Retina (tissue), 1 donor: ENCODE measurements at regions not wholly inside any gene's neighbourhood (a gene's known extent, or its start where the extent isn't known, plus 50 kb on each side); places are given as distances from the start of the nearest gene placed in this dataset.

ENCODE experiments used
- DNase-seq: peaks from one replicate; pipeline ENCODE4 v3.0.0-alpha.2; 2016

DNA sequence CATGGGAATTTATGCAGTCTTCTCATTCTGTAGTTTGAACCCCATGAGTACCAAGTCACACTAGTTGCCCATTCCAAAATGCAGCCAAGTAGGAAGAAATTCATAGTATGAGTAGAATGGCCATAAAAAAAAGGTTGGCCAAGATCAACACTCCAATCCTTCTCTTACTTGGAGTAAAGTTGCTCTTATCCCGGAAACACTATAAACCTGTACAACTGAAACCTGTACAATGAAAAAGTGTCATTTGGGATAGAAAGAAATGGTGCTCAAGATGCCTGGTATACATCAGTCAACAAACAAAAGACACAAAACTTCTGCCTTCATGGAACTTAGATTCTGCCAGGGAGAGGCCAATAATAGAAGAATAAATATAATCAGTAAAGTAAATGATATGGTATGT lies 325.0 kb downstream of the NFIB start:
- DNase-seq = no peak

DNA sequence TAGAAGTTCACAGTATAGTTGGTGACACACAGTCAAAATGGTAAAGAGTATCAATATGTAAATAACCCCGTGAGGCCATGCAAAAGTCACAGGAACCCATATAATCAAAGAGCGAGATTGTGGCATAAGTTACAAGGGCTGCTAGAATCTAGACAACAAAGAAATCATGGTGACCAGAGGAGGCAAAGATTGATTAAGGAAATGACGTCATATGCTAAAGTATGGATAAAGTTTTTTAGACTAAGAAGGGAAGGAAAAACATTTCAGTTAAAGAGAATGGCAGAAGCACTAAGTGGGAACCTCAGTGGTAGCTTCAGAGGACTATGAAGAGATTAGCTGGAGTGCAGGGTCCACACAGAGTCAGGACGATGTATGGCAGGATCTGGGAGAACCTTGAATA lies 330.3 kb downstream of the NFIB start:
- DNase-seq = no peak

DNA sequence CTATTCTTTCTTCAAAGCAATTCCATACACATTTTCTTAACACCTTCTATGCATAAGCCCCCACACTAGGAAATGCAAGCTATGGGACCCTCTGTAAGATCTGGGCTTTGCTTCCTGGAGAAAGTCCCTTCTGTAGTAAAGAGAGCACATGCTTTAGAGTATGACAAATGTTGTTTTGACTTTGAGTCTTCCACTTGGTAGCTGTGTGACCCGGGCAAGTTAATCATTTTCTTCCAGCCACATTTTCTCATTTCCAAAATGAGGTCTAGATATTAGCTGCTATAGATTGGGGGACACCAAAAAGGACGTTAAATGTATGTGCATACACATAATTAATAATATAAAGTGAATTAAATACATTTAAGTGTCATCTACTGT lies 334.0 kb downstream of the NFIB start:
- DNase-seq = no peak

DNA sequence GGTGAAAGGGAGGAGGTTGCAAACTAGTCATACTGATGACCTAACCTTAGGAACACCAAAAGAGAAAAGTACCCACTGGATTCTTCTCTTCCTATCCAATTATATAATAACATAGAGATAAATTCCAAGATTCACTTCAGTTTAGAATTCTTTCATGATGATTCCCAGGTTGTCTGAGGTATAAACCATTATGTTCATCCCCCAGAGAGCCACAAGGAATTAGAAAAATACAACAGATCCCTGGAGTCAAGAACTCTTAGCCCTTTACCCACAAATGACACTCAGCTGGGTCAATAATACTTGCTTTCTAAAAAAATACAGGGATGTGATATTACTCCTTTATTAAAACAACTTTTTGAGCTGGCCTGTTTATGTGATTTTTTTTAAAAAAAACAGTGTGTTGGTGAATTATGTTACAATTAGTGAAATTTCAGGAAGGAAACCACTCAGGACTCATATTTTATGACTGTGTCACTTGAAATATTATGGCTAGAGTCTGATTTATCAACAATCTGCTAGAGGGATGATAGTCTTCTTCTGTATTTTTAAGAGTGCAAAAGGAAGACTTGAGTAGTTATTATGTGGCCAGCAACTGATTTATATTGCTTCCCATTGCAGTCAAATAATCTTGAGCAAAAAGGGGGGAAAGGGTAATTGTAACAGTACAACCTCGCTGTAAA lies 338.2 kb downstream of the NFIB start:
- DNase-seq = no peak

DNA sequence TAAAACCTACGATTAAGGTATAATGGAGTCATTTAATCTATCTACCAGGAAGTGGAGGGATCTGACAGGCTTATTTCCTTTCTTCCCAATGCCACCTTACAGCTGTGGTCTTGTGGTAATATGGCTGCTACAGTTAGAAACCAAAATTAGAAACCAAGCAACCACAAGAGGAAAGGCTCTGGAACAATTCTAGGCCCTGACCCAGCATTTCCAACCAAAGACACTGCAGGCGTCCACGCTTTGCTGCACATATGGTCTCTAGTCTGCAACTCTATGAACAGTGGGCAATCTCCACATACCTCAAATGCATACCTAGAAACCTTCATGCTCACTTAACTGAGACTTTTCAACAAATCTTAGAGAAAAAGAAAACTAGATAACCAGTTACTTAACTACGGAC lies 339.1 kb downstream of the NFIB start:
- no peak for DNase-seq

DNA sequence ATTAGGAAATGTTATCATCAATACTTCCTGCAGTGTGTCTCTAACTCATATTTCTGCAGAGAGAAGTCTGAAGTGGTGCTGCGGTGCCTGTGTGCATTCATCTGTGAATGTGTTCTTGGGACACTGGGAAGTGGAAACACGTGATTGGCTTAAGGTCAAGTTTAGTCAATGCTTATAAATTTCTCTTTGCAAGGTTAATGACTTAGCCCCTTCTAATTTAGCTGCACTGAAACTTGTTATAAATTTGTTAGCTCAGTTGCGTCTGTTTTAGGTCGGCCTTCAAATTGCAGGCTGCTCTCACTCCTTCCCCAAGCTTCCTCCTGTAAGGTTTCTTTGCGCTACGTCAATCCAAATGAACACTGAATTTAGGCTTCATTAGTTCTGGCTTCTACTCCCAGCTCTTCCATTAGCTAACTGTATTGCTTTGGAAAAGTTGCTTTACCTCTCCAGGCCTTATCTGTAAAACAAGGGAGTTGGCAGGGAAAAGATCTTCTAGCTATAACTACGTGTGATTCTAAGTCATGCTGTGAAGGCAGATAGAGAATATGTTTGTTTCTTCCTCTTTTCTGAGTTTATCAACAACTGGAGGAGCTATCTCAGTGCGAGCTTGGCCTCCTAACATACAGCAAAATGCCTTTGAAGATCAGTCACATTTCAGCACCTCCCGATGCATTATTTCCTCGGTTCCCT lies 341.8 kb downstream of the NFIB start:
- peak; percentile 60 for DNase-seq

DNA sequence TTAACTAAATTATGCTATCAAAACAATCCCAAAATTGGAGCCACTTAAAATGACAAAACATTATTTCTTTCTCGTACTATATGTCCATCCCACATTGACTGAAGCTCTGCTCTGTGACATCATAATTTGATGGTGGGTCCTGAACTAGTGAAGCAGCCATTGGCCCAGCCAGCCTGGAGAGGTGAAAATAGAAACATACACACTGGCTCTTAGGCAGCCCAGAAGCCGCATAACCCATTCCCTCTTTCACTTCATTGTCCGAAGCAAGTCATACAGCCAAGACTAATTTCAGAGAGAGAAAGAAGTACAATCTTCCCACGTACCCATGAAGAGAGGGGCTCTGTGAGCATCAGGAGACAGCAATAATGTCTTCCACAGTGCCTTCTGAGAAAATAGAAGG lies 342.5 kb downstream of the NFIB start:
- DNase-seq = peak; percentile 34

DNA sequence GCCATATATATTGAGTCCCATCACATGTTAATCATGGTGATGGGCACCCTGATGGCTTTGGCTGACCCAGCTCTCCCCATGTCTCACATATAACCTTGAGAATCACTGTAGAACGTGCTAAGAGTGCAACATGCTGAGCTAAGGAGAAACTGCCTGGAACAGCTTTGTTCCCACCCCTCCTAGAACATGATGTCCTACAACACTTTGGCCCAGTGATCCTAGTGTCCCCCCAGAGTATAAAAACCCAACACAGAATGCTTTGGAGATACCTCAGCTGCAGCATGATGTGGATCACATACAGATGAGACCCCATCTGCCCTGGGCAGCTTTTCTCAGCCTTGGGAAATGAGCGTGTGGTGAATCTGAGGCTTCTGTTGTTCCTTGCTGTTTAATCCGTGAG lies 343.5 kb downstream of the NFIB start:
- DNase-seq = no peak

DNA sequence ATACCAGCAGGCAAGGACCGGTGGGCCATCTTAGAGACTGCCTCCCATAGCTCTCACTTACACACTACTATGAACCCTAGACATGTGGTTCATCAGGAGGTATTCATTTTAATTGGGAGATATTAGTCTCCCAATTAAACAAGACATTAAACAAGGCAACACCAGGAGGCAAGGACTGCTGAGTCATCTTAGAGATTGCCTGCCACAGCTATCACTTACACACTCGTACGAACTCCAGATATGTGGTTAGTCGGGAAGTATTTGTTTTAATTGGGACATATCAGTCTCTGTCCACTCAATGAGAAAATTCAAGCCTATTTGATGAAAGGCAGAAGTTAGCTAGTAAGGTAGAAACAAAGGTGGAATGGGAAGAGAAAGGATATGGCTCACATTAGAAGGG lies 343.9 kb downstream of the NFIB start:
- DNase-seq = no peak

DNA sequence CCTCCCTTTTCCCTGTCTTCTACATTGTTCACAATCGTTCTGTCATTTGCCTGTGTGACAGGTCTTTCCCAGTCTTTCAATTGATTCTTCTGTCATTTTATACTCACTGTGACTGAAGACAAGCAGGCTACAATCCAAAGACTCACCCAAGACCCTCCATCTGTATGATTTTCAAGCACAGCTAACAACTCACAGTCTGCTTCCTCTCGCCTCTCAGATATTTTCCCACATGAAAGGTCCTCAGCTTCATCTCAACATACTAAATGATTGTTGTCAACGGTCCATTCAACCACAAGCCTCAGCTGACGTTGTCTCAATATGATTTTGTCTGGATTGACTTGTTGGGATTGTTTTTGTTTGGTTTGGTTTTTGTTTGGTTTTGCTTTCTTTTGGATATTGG lies 346.5 kb downstream of the NFIB start:
- no peak for DNase-seq

DNA sequence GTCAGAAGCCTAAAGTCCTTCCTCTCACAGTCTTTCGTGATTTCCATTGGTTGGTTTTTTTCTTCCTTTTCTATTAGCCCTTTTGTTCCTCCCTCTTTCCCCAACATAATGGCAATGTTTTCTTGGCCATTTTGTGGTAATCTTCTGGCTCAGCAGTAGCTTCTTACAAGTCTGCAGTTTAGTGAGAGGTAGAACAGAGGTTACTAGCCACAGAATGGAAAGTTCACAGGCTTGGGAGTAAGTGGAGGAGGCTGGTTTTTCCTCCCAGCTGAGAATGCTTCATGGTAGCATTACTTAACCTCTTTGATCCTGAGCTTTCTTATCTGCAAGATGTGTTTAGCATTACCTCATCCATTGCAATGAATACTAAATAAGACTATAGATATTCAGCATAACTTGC lies 346.9 kb downstream of the NFIB start:
- DNase-seq = no peak

DNA sequence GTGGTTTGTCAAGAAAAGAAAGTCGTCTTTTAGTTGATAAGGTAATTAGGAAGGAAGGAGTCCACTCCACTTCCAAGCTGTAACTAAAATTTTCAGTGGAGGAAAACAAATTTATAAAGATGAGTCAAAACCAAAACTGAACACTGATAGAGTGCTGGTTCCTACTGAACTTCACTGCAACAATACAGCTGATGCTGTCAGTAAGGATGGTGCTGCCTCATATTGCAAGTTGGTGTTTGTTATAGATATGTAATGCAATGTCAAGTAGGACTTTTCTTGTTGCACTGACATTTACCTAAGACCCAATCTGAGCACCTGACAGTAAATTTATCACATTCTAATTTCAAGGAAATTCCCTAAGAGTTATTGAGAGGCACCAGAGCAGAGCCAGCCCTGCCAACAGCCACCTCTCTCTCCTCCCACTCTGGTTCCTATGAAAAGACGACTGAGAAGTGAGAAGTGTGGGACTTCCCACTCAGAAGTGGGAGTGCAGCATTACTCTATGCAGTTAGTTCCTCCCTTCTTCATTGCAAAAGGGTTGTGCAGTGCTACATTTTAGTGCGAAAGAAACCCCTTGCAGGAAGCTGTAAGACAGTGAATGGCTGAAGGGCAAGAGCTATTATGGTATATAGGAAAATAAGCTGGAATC lies 350.8 kb downstream of the NFIB start:
- no peak for DNase-seq

DNA sequence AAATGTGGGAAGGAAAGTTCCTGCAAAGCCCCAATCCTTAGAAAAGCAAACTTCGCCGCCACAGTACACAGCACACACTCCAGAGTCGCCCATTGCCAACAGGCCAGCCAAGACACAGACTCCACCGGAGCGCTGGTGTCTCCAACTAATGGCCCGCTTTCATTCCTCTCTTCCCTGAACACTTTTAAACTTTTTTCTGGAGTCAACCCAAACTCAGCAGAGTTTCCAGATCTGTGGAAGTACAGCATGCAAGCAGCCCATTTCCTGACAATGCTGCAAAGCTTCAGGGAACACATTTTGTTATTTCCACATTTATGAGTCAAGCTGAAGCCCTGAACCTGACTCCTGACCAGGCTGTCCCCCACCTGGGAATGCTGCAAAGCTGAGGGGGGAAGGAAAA lies 351.9 kb downstream of the NFIB start:
- DNase-seq = no peak

DNA sequence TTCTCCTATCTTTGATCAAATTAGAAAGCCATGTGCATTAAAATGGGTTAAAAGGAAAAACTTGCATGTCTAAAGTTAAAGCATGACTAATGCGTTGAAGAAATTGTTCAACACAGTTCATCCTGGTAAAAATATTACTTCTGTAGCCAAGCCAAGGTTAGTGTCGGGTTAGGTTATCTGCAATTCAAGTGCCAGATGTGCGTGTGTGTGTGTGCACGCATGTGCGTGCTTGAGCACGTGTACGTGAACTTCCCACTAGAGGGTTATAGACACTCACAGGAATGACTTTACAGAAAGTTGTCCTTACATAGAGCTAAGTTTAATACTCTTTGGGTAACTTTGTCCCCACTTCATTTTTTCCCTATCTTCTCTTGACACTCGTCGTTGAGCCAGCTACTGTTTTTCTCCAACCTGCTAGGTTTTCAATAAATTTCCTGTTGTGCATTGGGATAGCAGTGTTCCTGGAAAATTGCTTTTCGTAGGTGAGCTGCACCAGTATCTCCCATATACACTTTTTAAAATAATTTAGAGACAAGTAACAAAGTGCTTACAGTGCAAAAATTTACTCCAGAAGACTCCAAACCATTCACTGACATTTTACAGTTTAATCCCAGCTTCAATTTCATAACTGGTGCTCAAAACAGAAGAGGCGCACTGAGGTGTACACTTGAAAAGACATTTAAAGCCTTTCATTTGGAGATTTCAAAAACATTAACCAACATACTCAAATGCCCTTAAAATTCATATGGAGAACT lies 353.8 kb downstream of the NFIB start:
- DNase-seq = no peak

DNA sequence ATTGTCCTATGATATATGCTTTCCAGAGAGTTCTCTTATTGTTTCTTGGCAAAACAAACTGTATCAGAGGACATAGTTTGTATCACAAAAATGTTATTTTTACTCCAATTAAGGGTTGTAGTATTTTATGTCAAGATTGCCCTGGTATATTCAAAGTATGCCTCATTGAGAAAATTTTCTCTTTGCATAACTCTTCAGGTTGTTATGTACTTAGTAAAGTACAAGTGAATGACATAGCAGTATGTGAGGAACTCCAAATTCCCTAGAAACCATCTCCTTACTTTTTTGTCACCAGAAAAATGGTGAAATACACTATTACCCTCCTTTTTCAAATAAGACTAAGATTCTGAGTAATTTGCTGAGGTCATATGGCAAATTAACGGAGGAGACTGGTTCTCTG lies 355.3 kb downstream of the NFIB start:
- no peak for DNase-seq

DNA sequence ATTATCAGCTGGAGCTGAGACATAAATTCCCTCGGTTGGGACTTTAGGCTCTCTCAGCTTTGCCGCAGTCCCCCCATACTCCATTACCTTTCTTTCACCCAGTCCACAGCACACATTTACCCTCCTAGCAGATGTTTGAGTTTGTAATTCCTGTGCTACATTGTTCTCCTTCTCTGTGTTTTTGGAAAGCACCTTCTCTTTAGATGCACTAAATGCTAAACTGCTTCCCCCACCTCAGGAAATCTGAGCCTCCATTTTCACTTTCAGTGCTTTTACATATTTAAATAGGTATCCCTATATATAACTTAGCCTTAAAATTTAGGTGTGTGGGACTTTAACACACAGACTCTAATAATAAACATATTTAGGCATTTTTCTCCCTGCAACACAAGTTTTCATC lies 356.9 kb downstream of the NFIB start:
- DNase-seq = no peak

DNA sequence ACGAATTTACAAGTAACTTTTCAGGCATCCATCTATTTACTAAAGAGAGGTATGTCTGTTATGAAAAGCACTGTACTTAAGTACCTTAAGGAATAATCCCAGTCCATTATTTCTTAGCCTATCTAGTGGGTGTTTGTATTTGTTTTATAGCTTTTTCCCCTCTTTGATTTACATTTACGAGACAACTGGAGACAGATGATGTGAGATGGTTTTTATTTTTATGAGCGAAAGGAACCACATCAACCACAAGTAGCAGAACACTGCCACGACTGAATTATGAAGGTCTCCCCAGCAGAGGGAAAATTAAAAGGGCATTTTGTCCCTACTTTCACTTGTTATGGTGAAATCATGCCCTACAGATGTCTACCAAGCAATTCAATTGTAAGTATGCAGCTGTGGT lies 357.8 kb downstream of the NFIB start:
- no peak for DNase-seq

DNA sequence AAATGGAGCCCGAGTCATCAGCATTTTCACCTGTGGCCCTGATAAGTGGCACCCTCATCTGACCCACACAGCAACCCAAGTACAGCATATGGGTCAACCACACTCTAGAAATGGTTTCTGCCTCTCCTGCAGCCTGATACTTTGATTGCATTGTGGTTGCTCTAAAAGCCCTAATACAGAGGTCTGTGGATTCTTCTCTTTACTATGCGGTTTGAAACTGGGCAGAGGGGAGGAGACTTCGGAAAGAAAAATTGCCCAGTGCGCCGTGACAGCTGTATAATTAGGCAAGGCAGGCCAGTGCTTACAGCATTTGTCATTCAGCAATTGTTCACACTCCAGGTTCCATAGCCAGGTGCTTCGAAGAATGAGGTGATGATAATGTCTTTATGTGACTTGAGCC lies 361.0 kb downstream of the NFIB start:
- DNase-seq = no peak

DNA sequence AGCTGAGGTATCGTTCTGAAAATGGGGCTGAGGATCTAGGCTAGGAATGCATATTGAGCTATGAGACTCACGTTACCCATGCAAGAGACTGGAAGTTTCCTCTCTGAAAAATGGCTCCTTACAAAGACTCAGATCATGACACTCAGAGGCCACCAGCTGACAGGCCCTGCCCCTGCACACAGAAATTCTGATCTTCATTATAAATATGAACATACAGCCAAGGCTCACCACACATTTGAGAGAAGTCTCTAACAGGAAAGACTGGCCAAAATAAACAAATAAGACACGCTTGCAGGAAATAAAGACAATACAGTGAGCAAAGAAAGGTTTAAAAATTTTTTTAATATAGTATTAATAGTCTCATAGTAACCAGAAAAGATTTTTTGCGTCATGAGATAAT lies 365.9 kb downstream of the NFIB start:
- DNase-seq = no peak

DNA sequence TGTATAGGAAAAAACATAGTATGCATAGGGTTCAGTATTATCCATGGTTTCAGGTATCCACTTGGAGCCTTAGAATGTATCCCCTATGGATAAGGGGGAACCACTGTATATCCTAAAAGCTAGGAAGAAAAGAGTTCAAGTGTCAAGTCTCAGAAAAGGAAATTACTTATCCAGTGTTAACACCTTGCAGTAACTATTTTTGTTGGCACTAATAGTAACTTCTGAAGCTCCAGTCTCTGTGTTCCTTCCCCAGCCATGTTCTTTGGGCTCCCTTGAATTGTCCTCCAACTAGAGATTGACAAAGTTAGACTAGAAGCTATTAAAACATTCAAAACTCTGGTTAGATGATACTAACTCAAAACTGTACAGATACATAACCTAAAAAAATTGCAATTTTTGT lies 370.8 kb downstream of the NFIB start:
- no peak for DNase-seq

DNA sequence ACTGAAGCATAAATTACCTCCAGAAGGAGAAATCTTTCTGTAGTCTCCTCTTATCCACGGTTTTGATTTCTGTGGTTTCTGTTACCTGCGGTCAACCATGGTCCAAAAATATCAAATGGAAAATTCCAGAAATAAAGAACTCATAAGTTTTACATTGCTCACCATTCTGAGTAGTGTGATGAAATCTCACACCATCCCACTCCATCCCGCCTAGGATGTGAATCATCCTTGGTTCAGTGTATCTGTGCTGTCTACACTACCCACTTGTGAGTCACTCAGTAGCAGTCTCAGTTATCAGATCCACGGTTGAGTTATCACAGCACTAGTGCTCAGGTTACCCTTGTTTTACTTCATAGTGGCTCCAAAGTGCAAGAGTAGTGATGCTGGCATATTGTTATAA lies 371.2 kb downstream of the NFIB start:
- no peak for DNase-seq

DNA sequence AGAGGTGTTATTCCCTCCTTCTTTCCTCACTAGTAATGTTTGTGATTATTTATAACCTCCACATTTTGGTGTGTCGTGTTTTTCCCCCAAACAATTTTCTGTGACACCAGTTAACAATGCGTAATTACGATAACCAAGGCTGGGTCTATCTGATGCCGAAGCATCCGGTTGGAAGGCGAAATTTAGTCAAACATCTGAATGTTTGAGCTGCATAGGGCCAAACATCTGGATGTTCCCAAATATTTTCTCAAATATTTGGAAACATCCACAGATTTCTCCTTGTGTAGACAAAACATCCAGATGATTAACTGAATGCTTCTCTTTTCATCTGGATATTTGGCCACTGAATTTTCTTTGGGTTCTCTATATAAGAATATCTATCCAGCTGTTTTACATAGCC lies 371.7 kb downstream of the NFIB start:
- no peak for DNase-seq

DNA sequence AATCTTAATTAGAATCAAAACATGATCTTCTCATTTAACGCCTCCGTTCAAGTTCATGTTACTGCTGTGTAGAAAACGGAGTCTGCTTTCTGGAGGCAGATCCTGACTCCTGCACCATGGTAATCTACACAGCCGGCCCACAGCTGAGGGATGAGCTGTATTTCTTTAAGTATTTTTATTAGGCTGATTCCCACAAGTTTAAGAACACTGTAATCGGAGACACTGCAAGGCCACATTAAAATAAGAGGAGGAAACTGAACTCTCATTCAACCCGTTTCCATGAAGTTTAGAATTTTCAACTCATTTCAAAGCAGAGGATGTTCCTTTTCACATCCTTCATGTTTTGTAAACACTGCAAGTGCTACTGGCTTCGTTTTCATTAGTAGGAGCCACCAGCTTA lies 372.2 kb downstream of the NFIB start:
- DNase-seq = no peak
